GM10266 (cell line): ENCODE measurements at regions not wholly inside any gene's neighbourhood (a gene's known extent, or its start where the extent isn't known, plus 50 kb on each side); places are given as distances from the start of the nearest gene placed in this dataset.

Experiments used
- DNase-seq: peaks from one replicate; pipeline ENCODE4 v3.0.0; 2012; ENCODE audit errors: extremely low spot score
- TF ChIP-seq, protein P1 (sequence below): IDR thresholded peaks from 2 replicates; pipeline ENCODE4 v1.5.1; 2012; ENCODE audit warnings: mild to moderate bottlenecking, low read depth; ENCODE audit not compliant: control insufficient read depth, insufficient read depth; ENCODE audit errors: missing control alignments

- TF ChIP-seq, protein P1, sequence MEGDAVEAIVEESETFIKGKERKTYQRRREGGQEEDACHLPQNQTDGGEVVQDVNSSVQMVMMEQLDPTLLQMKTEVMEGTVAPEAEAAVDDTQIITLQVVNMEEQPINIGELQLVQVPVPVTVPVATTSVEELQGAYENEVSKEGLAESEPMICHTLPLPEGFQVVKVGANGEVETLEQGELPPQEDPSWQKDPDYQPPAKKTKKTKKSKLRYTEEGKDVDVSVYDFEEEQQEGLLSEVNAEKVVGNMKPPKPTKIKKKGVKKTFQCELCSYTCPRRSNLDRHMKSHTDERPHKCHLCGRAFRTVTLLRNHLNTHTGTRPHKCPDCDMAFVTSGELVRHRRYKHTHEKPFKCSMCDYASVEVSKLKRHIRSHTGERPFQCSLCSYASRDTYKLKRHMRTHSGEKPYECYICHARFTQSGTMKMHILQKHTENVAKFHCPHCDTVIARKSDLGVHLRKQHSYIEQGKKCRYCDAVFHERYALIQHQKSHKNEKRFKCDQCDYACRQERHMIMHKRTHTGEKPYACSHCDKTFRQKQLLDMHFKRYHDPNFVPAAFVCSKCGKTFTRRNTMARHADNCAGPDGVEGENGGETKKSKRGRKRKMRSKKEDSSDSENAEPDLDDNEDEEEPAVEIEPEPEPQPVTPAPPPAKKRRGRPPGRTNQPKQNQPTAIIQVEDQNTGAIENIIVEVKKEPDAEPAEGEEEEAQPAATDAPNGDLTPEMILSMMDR: no peak
- no peak for DNase-seq
Observed at GRCh38 chr9:84486663-84487062, 146.1 kb upstream of the SLC28A3 start.

GRCh38 chr9:84490206-84490841, 149.8 kb upstream of the SLC28A3 start:
- TF ChIP-seq, protein P1: no peak
- DNase-seq: no peak

DNA sequence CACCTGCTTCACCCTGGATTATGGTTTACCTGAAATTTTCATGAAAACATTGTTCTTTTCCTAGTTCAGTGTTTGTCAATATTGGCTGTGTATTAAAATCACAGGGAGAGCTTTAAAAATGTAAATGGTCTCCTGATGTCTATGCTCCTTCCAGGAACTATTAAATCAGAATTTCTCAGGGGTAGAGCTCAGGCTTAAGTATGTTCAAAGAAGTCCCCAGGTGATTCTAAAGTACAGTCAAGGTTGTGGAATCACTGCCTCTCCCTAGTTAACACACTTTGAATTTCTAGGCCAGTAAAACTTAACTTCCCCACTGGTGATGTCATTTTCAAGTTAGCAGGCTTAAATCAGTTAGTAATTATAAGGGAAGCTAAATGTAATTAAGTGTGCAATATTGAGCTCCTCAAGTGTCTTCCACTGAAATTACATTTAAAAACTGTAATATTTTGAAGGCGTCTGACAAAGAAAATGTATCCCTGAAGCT, 150.3 kb upstream of the SLC28A3 start:
- DNase-seq: no peak
- TF ChIP-seq, protein P1: no peak

- TF ChIP-seq, protein P1: no peak
Observed at GRCh38 chr9:84492366-84493159, 152.0 kb upstream of the SLC28A3 start.

GRCh38 chr9:84493284-84493947, 152.9 kb upstream of the SLC28A3 start:
- DNase-seq: no peak
- TF ChIP-seq, protein P1: no peak

More at GRCh38 chr9:84492366-84493159, 152.0 kb upstream of the SLC28A3 start:
- no peak for DNase-seq

GRCh38 chr9:84499969-84500582, 159.5 kb upstream of the SLC28A3 start:
- TF ChIP-seq, protein P1: no peak
- DNase-seq: no peak
